ENCODE measurements at regions not wholly inside any gene's neighbourhood (a gene's known extent, or its start where the extent isn't known, plus 50 kb on each side); places are given as distances from the start of the nearest gene placed in this dataset.

DNA sequence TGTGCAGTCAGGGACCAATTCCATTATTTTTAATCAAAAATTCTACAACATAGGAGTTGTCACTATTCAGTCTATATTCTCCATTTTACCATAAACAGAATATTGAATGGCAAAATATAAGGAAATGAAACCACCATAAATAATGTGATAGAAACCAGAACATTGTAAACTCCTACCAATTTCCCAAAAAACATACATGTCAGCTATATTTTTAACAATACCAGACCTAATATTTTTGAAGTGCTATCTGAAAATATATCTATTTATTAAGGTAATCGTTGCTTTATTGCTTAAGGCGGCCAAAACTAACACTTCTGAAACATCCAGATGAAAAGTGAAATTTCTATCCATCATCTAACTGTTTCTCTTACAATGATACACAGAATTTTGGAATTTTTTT, 123.0 kb upstream of the C11orf58 start:
- TF ChIP-seq CTCF (conservative IDR thresholded peaks at IDR 0.05) (no peak), EZH2 (IDR thresholded peaks at IDR 0.05; ENCODE audit: low read depth) (no peak)
